ENCODE measurements at regions not wholly inside any gene's neighbourhood (a gene's known extent, or its start where the extent isn't known, plus 50 kb on each side); places are given as distances from the start of the nearest gene placed in this dataset.
"Not testable (repeated sequence)": the region's sequence is repeated elsewhere in the genome, so short reads cannot be mapped to it uniquely, and the experiment has no call there.

GRCh38 chr7:76709703-76710102 is 82.6 kb upstream of the POMZP3 start:
- not testable (repeated sequence) for DNase-seq

- not testable (repeated sequence) for DNase-seq
Measured at GRCh38 chr7:76708446-76708845, 81.4 kb upstream of the POMZP3 start.

- DNase-seq = not testable (repeated sequence)
Measured at GRCh38 chr7:76703815-76704214, 76.7 kb upstream of the POMZP3 start.

- not testable (repeated sequence) for DNase-seq
Measured at GRCh38 chr7:76686277-76686676, 59.2 kb upstream of the POMZP3 start.

GRCh38 chr7:76684737-76685136 is 57.7 kb upstream of the POMZP3 start:
- DNase-seq = not testable (repeated sequence)

GRCh38 chr7:76683631-76684030 is 56.6 kb upstream of the POMZP3 start:
- not testable (repeated sequence) for DNase-seq

- not testable (repeated sequence) for DNase-seq
Measured at GRCh38 chr7:76681810-76682209, 54.7 kb upstream of the POMZP3 start.

GRCh38 chr7:76679174-76679573 is 52.1 kb upstream of the POMZP3 start:
- not testable (repeated sequence) for DNase-seq

GRCh38 chr7:76678500-76678899 is 51.4 kb upstream of the POMZP3 start:
- not testable (repeated sequence) for DNase-seq

GRCh38 chr7:76676890-76677289 is 49.8 kb upstream of the POMZP3 start:
- DNase-seq = not testable (repeated sequence)
